Adipose tissue (tissue), 3 donors: ENCODE measurements at regions not wholly inside any gene's neighbourhood (a gene's known extent, or its start where the extent isn't known, plus 50 kb on each side); places are given as distances from the start of the nearest gene placed in this dataset.
"Not testable (repeated sequence)": the region's sequence is repeated elsewhere in the genome, so short reads cannot be mapped to it uniquely, and the experiment has no call there.

Experiments used
- H3K27ac ChIP-seq: one replicate; pipeline ENCODE4 v1.5.1; 2013; ENCODE audit warnings: low read depth, low read length
- WGBS, 3 donors: extraction: QIAGEN DNeasy Blood & Tissue Kit; methylation state at CpG; one replicate each; pipeline ENCODE4 v1.1.7; 2013; 5-methylcytosine and 5-hydroxymethylcytosine counted together
- donor health status: healthy with polysubstance abuse.
- donor health status: Bipolar disorder and iron deficiency.
- donor health status: healthy.

- no peak overlapping the region for H3K27ac ChIP-seq
- WGBS, 3 donors = 55 to 76% (median 59%) methylated on average over 3 of the region's 3 CpGs
These were observed 497.7 kb upstream of the CDH11 start for GRCh38 chr16:65619606-65620005.

GRCh38 chr16:65618931-65619330 lies 497.1 kb upstream of the CDH11 start:
- no peak overlapping the region for H3K27ac ChIP-seq
- WGBS, 3 donors = 23 to 45% (median 25%) methylated on average over 1 of the region's 1 CpG

- 48 to 59% (median 57%) methylated on average over 2 of the region's 2 CpGs for WGBS, 3 donors
- no peak overlapping the region for H3K27ac ChIP-seq
These were observed 496.5 kb upstream of the CDH11 start for GRCh38 chr16:65618333-65618732.

- 49 to 53% (median 50%) methylated on average over 3 of the region's 3 CpGs for WGBS, 3 donors
These were observed 495.6 kb upstream of the CDH11 start for GRCh38 chr16:65617421-65617820.

GRCh38 chr16:65608455-65608854 lies 486.6 kb upstream of the CDH11 start:
- no peak overlapping the region for H3K27ac ChIP-seq

More at GRCh38 chr16:65617421-65617820, 495.6 kb upstream of the CDH11 start:
- no peak overlapping the region for H3K27ac ChIP-seq

GRCh38 chr16:65604771-65605170 lies 482.9 kb upstream of the CDH11 start:
- WGBS, 3 donors = 58 to 92% (median 89%) methylated on average over 3 of the region's 3 CpGs
- H3K27ac ChIP-seq = no peak overlapping the region

- WGBS, 3 donors = 67 to 72% (median 71%) methylated on average over 3 of the region's 3 CpGs
- no peak overlapping the region for H3K27ac ChIP-seq
These were observed 479.9 kb upstream of the CDH11 start for GRCh38 chr16:65601781-65602180.

GRCh38 chr16:65600629-65601028 lies 478.8 kb upstream of the CDH11 start:
- H3K27ac ChIP-seq = no peak overlapping the region
- WGBS, 3 donors = 68 to 94% (median 90%) methylated on average over 3 of the region's 3 CpGs

GRCh38 chr16:65600046-65600445 lies 478.2 kb upstream of the CDH11 start:
- WGBS, 3 donors = 50 to 78% (median 71%) methylated on average over 4 of the region's 4 CpGs
- no peak overlapping the region for H3K27ac ChIP-seq

GRCh38 chr16:65598621-65599020 lies 476.8 kb upstream of the CDH11 start:
- WGBS, 3 donors = 29 to 92% (median 83%) methylated on average over 3 of the region's 3 CpGs
- no peak overlapping the region for H3K27ac ChIP-seq

- no peak overlapping the region for H3K27ac ChIP-seq
- WGBS, 3 donors = 61 to 70% (median 69%) methylated on average over 3 of the region's 3 CpGs
These were observed 461.6 kb upstream of the CDH11 start for GRCh38 chr16:65583498-65583897.

- H3K27ac ChIP-seq = no peak overlapping the region
- WGBS, 3 donors = 42 to 50% (median 47%) methylated on average over 6 of the region's 6 CpGs
These were observed 457.2 kb upstream of the CDH11 start for GRCh38 chr16:65579050-65579449.

GRCh38 chr16:65576631-65577030 lies 454.8 kb upstream of the CDH11 start:
- 71 to 80% (median 76%) methylated on average over 10 of the region's 10 CpGs for WGBS, 3 donors
- no peak overlapping the region for H3K27ac ChIP-seq

GRCh38 chr16:65576139-65576538 lies 454.3 kb upstream of the CDH11 start:
- 80 to 86% (median 86%) methylated on average over 11 of the region's 11 CpGs for WGBS, 3 donors
- no peak overlapping the region for H3K27ac ChIP-seq

GRCh38 chr16:65574326-65574966 lies 452.6 kb upstream of the CDH11 start:
- H3K27ac ChIP-seq = no peak overlapping the region
- WGBS, 3 donors = 43 to 85% (median 74%) methylated on average over 13 of the region's 13 CpGs

GRCh38 chr16:65572156-65572555 lies 450.3 kb upstream of the CDH11 start:
- no peak overlapping the region for H3K27ac ChIP-seq
- WGBS, 3 donors = 74 to 91% (median 88%) methylated on average over 1 of the region's 1 CpG

- no peak overlapping the region for H3K27ac ChIP-seq
- 73 to 91% (median 87%) methylated on average over 1 of the region's 1 CpG for WGBS, 3 donors
These were observed 448.4 kb upstream of the CDH11 start for GRCh38 chr16:65570261-65570660.

- 73 to 83% (median 76%) methylated on average over 3 of the region's 3 CpGs for WGBS, 3 donors
- no peak overlapping the region for H3K27ac ChIP-seq
These were observed 438.0 kb upstream of the CDH11 start for GRCh38 chr16:65559846-65560245.

GRCh38 chr16:65549689-65550088 lies 427.8 kb upstream of the CDH11 start:
- 17 to 19% (median 18%) methylated on average over 1 of the region's 1 CpG for WGBS, 3 donors
- H3K27ac ChIP-seq = not testable (repeated sequence)

GRCh38 chr16:65548470-65548869 lies 426.6 kb upstream of the CDH11 start:
- WGBS, 3 donors = 71 to 89% (median 87%) methylated on average over 2 of the region's 2 CpGs
- H3K27ac ChIP-seq = no peak overlapping the region
